Endothelial cell of umbilical vein (primary cell): ENCODE measurements at regions not wholly inside any gene's neighbourhood (a gene's known extent, or its start where the extent isn't known, plus 50 kb on each side); places are given as distances from the start of the nearest gene placed in this dataset.

Source experiments
- BruUV-seq: library from RNA; stranded (reverse); fragments of 400-500 nt; replicated peaks from 2 replicates; lab custom pipeline; 2021; lab: Mats Ljungman, UMichigan
- CTCF ChIA-PET: fragments of 300-600, 350-600 bp; sonication (Branson Sonifier 250); formaldehyde crosslinking; loops from one replicate; lab custom pipeline; 2021; ENCODE audit warnings: antibody characterized with exemption, inconsistent platforms; lab: Charles Lee
- POLR2A ChIA-PET: fragments of 300-600, 350-600 bp; sonication (Branson Sonifier 250); formaldehyde crosslinking; loops from one replicate; lab custom pipeline; 2021; ENCODE audit warnings: antibody characterized with exemption, inconsistent platforms; lab: Charles Lee
- DNase-seq: peaks from one replicate; pipeline ENCODE4 v3.0.0-alpha.2; 2011; ENCODE audit warnings: low read depth, low spot score
- FAIRE-seq: peaks from 2 replicates; lab custom pipeline; 2011; peaks lifted over from hg19 to GRCh38; lab: Jason Lieb, UNC
- H2AFZ ChIP-seq: 2 replicates; pipeline ENCODE4 v1.6.0; 2012; ENCODE audit warnings: low read depth, low read length, control low read depth, inconsistent platforms
- H3K27ac ChIP-seq: 2 replicates; pipeline ENCODE4 v1.5.1; 2011; ENCODE audit warnings: low read depth, mild to moderate bottlenecking, control low read depth, low read length, moderate library complexity; ENCODE audit not compliant: insufficient read depth
- H3K27me3 ChIP-seq, 2 experiments: 2 replicates each; pipeline versions ENCODE4 v1.6.0 to v1.6.1; 2011; ENCODE audit warnings: low read length in 2 of 2, mixed read lengths in 1 of 2; ENCODE audit not compliant: control insufficient read depth in 2 of 2, insufficient read depth in 2 of 2
- H3K36me3 ChIP-seq, 2 experiments: 2 replicates in 1 of 2; 3 replicates in 1 of 2; pipeline ENCODE4 v1.5.1; 2011; ENCODE audit warnings: low read length in 2 of 2, mild to moderate bottlenecking in 1 of 2, moderate library complexity in 1 of 2; ENCODE audit not compliant: control insufficient read depth in 2 of 2, insufficient read depth in 2 of 2; ENCODE audit errors: extremely low read depth in 1 of 2
- H3K4me1 ChIP-seq: 3 replicates; pipeline ENCODE4 v1.5.1; 2011; ENCODE audit warnings: mild to moderate bottlenecking, low read length; ENCODE audit not compliant: control insufficient read depth, insufficient read depth; ENCODE audit errors: extremely low read depth
- H3K4me2 ChIP-seq: 2 replicates; pipeline ENCODE4 v1.6.1; 2011; ENCODE audit warnings: low read length, control low read depth, mixed read lengths; ENCODE audit not compliant: insufficient read depth
- H3K4me3 ChIP-seq, 3 experiments: fragments of 200-600 bp in 1 of 3; sonication (generic), shearing (Covaris generic) in 1 of 3; replicated peaks in 1 of 3; 2 replicates each; pipeline ENCODE4 v1.5.1; 2011 to 2016; ENCODE audit warnings: control low read depth in 3 of 3, low read length in 3 of 3, mild to moderate bottlenecking in 2 of 3, inconsistent platforms in 1 of 3, low read depth in 1 of 3, moderate library complexity in 1 of 3; ENCODE audit not compliant: insufficient read depth in 1 of 3
- H3K79me2 ChIP-seq: 2 replicates; pipeline ENCODE4 v1.6.0; 2012; ENCODE audit warnings: low read length, inconsistent platforms; ENCODE audit not compliant: control insufficient read depth, insufficient read depth
- H3K9ac ChIP-seq: replicated peaks from 2 replicates; pipeline ENCODE3; 2011; ENCODE audit warnings: low read length, control low read depth; ENCODE audit not compliant: insufficient read depth; ENCODE audit errors: extremely low read depth
- H3K9me1 ChIP-seq: replicated peaks from 3 replicates; pipeline ENCODE4 v1.6.0; 2011; ENCODE audit warnings: mild to moderate bottlenecking, low read length; ENCODE audit not compliant: control insufficient read depth, insufficient read depth; ENCODE audit errors: extremely low read depth
- H3K9me3 ChIP-seq: replicated peaks from 2 replicates; pipeline ENCODE4 v1.5.1; 2012; ENCODE audit warnings: low read length, inconsistent platforms; ENCODE audit not compliant: control insufficient read depth, insufficient read depth
- H4K20me1 ChIP-seq: replicated peaks from 2 replicates; pipeline ENCODE3; 2011; ENCODE audit warnings: mild to moderate bottlenecking, low read length; ENCODE audit not compliant: control insufficient read depth, insufficient read depth; ENCODE audit errors: extremely low read depth
- EZH2 ChIP-seq: IDR thresholded peaks from 2 replicates; pipeline ENCODE4 v1.6.1; 2012; ENCODE audit warnings: borderline replicate concordance, low read depth, mild to moderate bottlenecking, moderate library complexity, low read length, inconsistent platforms; ENCODE audit not compliant: severe bottlenecking
- FOS ChIP-seq: IDR thresholded peaks from 2 replicates; pipeline ENCODE4 v1.6.1; 2011; ENCODE audit warnings: mild to moderate bottlenecking, low read length, moderate library complexity, borderline replicate concordance; ENCODE audit not compliant: insufficient read depth
- MAX ChIP-seq: IDR thresholded peaks from 2 replicates; pipeline ENCODE4 v1.6.1; 2011; ENCODE audit not compliant: insufficient read depth, insufficient read length
- MYC ChIP-seq: IDR thresholded peaks from one replicate; pipeline ENCODE4 v1.6.1; 2011; ENCODE audit warnings: mild to moderate bottlenecking, low read depth, low read length
- POLR2AphosphoS5 ChIP-seq: IDR thresholded peaks from 2 replicates; pipeline ENCODE4 v1.6.1; 2012; ENCODE audit warnings: low read depth, mild to moderate bottlenecking, control low read depth, low read length, moderate library complexity; ENCODE audit not compliant: insufficient read depth
- dilution Hi-C: fragments of 300-500 bp; cut with MboI; formaldehyde crosslinking; loops from one replicate; pipeline ENCODE4 v1.15.0; 2019; ENCODE audit warnings: low sequenced_read_pairs; ENCODE audit not compliant: extremely low pct_ligation_motif_present
- intact Hi-C: fragments of 100-400 bp; cut with micrococcal nuclease; formaldehyde crosslinking; loops from one replicate; pipeline ENCODE4 v1.10.0; 2022

GRCh38 chr18:44514766-44515165 is 165.9 kb upstream of the SETBP1 start:
- no TSS peak for BruUV-seq
- dilution Hi-C loops (no loop called here), intact Hi-C loops (no loop called here)
- no peak overlapping the region for H2AFZ ChIP-seq
- DNase-seq, result no peak
- peaks cover 10% of the 10 kb centered on the region for H3K4me1 ChIP-seq
- no peak for FAIRE-seq
- H3K4me3 ChIP-seq, result no peak overlapping the region
- ChIA-PET CTCF (no interaction called here), POLR2A (no interaction called here)
- H3K79me2 ChIP-seq, result no peaks in the 10 kb centered on the region
- no peaks in the 10 kb centered on the region for H3K9me1 ChIP-seq
- no peaks in the 10 kb centered on the region for H3K27me3 ChIP-seq
- no peaks in the 10 kb centered on the region for H4K20me1 ChIP-seq
- H3K36me3 ChIP-seq, result no peaks in the 10 kb centered on the region
- H3K4me2 ChIP-seq, result no peak overlapping the region
- no peaks in the 10 kb centered on the region for H3K9me3 ChIP-seq
- H3K27ac ChIP-seq, result no peak overlapping the region
- H3K9ac ChIP-seq, result no peak overlapping the region
- TF ChIP-seq EZH2, result no peak

- no peak overlapping the region for H3K9ac ChIP-seq
- ChIA-PET CTCF (no interaction called here), POLR2A (no interaction called here)
Observed at GRCh38 chr18:44516450-44516849, 164.2 kb upstream of the SETBP1 start.

More at GRCh38 chr18:44516450-44516849, 164.2 kb upstream of the SETBP1 start:
- H3K4me1 ChIP-seq, result peaks cover 7% of the 10 kb centered on the region
- no peaks in the 10 kb centered on the region for H3K36me3 ChIP-seq
- DNase-seq (no peak), FAIRE-seq (no peak)
- dilution Hi-C loops, result no loop called here
- no peaks in the 10 kb centered on the region for H3K27me3 ChIP-seq
- no peaks in the 10 kb centered on the region for H3K9me1 ChIP-seq
- no peak overlapping the region for H2AFZ ChIP-seq
- no peaks in the 10 kb centered on the region for H3K79me2 ChIP-seq
- TF ChIP-seq POLR2AphosphoS5 (no peak), MYC (no peak), EZH2 (no peak), FOS (no peak), MAX (no peak)
- no peak overlapping the region for H3K27ac ChIP-seq
- no peaks in the 10 kb centered on the region for H4K20me1 ChIP-seq
- no peak overlapping the region for H3K4me3 ChIP-seq
- intact Hi-C loops, result no loop called here
- no peak overlapping the region for H3K4me2 ChIP-seq
- H3K9me3 ChIP-seq, result no peaks in the 10 kb centered on the region
- BruUV-seq, result no TSS peak
